Suprapubic skin (tissue), 4 donors: ENCODE measurements at regions not wholly inside any gene's neighbourhood (a gene's known extent, or its start where the extent isn't known, plus 50 kb on each side); places are given as distances from the start of the nearest gene placed in this dataset.

Experiments used
- DNase-seq, 2 donors: peaks; one replicate each; pipeline ENCODE4 v3.0.0-alpha.2; 2019; ENCODE audit warnings: low spot score in 2 of 2
- H3K27ac ChIP-seq: fragments of 200-600 bp; sonication (generic); one replicate; pipeline ENCODE4 v1.5.1; 2019
- H3K27me3 ChIP-seq: fragments of 200-600 bp; sonication (generic); one replicate; pipeline ENCODE4 v1.5.1; 2019
- H3K36me3 ChIP-seq: fragments of 200-600 bp; sonication (generic); one replicate; pipeline ENCODE4 v1.5.1; 2019
- H3K4me1 ChIP-seq: fragments of 200-600 bp; sonication (generic); one replicate; pipeline ENCODE4 v1.5.1; 2019
- H3K4me3 ChIP-seq: fragments of 200-600 bp; sonication (generic); one replicate; pipeline ENCODE4 v1.5.1; 2019; ENCODE audit warnings: mild to moderate bottlenecking
- H3K9me3 ChIP-seq: fragments of 200-600 bp; sonication (generic); one replicate; pipeline ENCODE4 v1.5.1; 2019
- EP300 ChIP-seq: sonication (generic); formaldehyde crosslinking; IDR thresholded peaks from one replicate; pipeline ENCODE4 v1.6.1; 2017; ENCODE audit warnings: antibody characterized with exemption
- POLR2A ChIP-seq, 2 donors: fragments of 450-650 bp; IDR thresholded peaks; one replicate each; pipeline ENCODE4 v1.6.1; 2017; ENCODE audit warnings: antibody characterized with exemption in 2 of 2, mild to moderate bottlenecking in 2 of 2, moderate library complexity in 2 of 2
- POLR2AphosphoS5 ChIP-seq, 3 donors: sonication (generic); formaldehyde crosslinking; IDR thresholded peaks; one replicate each; pipeline ENCODE4 v1.6.1; 2017; ENCODE audit warnings: antibody characterized with exemption in 3 of 3
- WGBS: methylation state at CpG from one replicate; pipeline ENCODE4 v1.1.5; 2018; 5-methylcytosine and 5-hydroxymethylcytosine counted together
- TF ChIP-seq, protein P1 (sequence below), 2 donors: fragments of 200-600 bp in 1 of 2; fragments of 450-650 bp in 1 of 2; sonication (generic) in 1 of 2; IDR thresholded peaks; one replicate each; pipeline ENCODE4 v1.5.1; 2016 to 2019; ENCODE audit warnings: antibody characterized with exemption in 2 of 2, mild to moderate bottlenecking in 1 of 2, moderate library complexity in 1 of 2

- TF ChIP-seq, protein P1, sequence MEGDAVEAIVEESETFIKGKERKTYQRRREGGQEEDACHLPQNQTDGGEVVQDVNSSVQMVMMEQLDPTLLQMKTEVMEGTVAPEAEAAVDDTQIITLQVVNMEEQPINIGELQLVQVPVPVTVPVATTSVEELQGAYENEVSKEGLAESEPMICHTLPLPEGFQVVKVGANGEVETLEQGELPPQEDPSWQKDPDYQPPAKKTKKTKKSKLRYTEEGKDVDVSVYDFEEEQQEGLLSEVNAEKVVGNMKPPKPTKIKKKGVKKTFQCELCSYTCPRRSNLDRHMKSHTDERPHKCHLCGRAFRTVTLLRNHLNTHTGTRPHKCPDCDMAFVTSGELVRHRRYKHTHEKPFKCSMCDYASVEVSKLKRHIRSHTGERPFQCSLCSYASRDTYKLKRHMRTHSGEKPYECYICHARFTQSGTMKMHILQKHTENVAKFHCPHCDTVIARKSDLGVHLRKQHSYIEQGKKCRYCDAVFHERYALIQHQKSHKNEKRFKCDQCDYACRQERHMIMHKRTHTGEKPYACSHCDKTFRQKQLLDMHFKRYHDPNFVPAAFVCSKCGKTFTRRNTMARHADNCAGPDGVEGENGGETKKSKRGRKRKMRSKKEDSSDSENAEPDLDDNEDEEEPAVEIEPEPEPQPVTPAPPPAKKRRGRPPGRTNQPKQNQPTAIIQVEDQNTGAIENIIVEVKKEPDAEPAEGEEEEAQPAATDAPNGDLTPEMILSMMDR (IDR thresholded peaks at IDR 0.05) = no peak
- TF ChIP-seq POLR2A (IDR thresholded peaks at IDR 0.05) = no peak
- no peak for TF ChIP-seq POLR2AphosphoS5 (IDR thresholded peaks at IDR 0.05)
- TF ChIP-seq EP300 = no peak
- DNase-seq = no peak
- no peak overlapping the region for H3K4me3 ChIP-seq
- no peak overlapping the region for H3K27ac ChIP-seq
- no peaks in the 10 kb centered on the region for H3K36me3 ChIP-seq
- no peaks in the 10 kb centered on the region for H3K9me3 ChIP-seq
- 79% methylated on average over 3 of the region's 3 CpGs for WGBS
- H3K27me3 ChIP-seq = no peaks in the 10 kb centered on the region
- no peaks in the 10 kb centered on the region for H3K4me1 ChIP-seq
Measured at GRCh38 chr2:129775952-129776653, 203.4 kb upstream of the RAB6C start.

DNA sequence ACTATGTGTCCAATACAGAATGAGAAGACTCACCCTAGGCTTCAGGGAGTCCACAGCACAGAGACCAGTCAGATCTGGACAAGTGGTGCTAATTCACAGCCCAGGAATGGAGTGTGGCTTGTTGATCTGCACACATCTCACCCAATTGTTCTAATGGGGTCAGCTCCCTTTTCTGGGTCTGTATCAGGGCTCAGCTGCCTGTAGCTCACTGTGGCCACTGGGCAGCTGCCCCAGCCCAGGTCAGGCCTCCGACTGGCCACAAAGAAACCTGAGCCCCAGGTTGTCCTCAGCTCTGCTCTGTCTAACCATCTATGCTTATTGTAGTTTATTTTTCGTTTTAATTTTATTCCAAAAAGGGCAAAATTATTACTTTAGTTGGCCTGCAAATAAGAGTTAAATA, 202.3 kb upstream of the RAB6C start:
- no peak overlapping the region for H3K4me3 ChIP-seq
- H3K9me3 ChIP-seq = no peaks in the 10 kb centered on the region
- peaks cover 6% of the 10 kb centered on the region for H3K27me3 ChIP-seq
- DNase-seq = no peak
- H3K4me1 ChIP-seq = no peaks in the 10 kb centered on the region
- H3K36me3 ChIP-seq = no peaks in the 10 kb centered on the region
- no peak overlapping the region for H3K27ac ChIP-seq
- TF ChIP-seq EP300 (no peak), POLR2AphosphoS5 (IDR thresholded peaks at IDR 0.05) (no peak), POLR2A (IDR thresholded peaks at IDR 0.05) (no peak)
- TF ChIP-seq, protein P1 (IDR thresholded peaks at IDR 0.05) = no peak
- 87% methylated on average over 2 of the region's 2 CpGs for WGBS

GRCh38 chr2:129777762-129778583, 201.5 kb upstream of the RAB6C start:
- no peak overlapping the region for H3K27ac ChIP-seq
- no peaks in the 10 kb centered on the region for H3K36me3 ChIP-seq
- H3K4me1 ChIP-seq = no peaks in the 10 kb centered on the region
- H3K4me3 ChIP-seq = no peak overlapping the region
- peak in 1 of 2 donors; percentile 60 for DNase-seq
- TF ChIP-seq POLR2A (IDR thresholded peaks at IDR 0.05) (no peak), POLR2AphosphoS5 (IDR thresholded peaks at IDR 0.05) (no peak), EP300 (no peak)
- TF ChIP-seq, protein P1 (IDR thresholded peaks at IDR 0.05) = no peak
- 71% methylated on average over 9 of the region's 9 CpGs for WGBS
- H3K9me3 ChIP-seq = no peaks in the 10 kb centered on the region
- peaks cover 6% of the 10 kb centered on the region for H3K27me3 ChIP-seq

DNA sequence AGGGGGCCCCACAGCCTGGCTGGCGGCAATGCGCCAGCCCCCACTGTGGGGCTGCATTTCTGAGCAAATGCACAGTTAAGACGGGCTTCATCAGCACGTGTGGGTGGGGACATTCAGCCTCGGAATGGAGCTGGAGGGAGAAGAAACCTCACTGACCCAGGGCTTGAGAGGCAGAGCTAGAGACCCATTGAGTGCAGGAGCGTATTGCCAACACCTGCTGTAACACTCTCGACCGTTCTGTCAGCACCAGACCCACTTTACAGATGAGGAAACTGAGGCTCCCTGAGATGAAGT, 200.9 kb upstream of the RAB6C start:
- no peak overlapping the region for H3K27ac ChIP-seq
- H3K27me3 ChIP-seq = peaks cover 6% of the 10 kb centered on the region
- no peaks in the 10 kb centered on the region for H3K36me3 ChIP-seq
- peak in 1 of 2 donors; percentile 55 for DNase-seq
- no peak overlapping the region for H3K4me3 ChIP-seq
- no peaks in the 10 kb centered on the region for H3K4me1 ChIP-seq
- TF ChIP-seq POLR2AphosphoS5 (IDR thresholded peaks at IDR 0.05) = no peak
- TF ChIP-seq POLR2A (IDR thresholded peaks at IDR 0.05) = no peak
- TF ChIP-seq, protein P1 (IDR thresholded peaks at IDR 0.05) = no peak
- no peak for TF ChIP-seq EP300
- WGBS = 69% methylated on average over 7 of the region's 8 CpGs
- no peaks in the 10 kb centered on the region for H3K9me3 ChIP-seq

DNA sequence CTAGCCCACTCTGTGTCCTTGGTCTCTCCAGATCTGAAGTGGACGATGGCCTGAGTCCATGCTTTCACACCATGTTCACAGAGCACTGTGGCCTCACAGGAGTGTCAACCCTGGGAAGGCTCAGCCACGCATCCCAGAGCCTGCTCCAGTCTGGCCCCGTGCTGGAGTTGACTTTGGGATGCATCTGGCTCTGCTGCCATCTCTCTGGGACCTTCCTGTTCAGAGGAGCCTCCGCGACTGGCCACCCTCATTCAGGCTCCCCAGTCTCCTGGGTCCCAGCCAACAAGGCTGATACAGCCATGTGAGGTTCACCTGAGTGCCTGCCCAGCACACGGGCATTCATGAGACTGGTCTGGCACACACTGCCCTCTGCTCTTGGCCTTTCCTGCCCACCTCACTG, 199.7 kb upstream of the RAB6C start:
- DNase-seq = peak in 1 of 2 donors; percentile 66
- WGBS = 100% methylated on average over 4 of the region's 6 CpGs
- TF ChIP-seq POLR2AphosphoS5 (IDR thresholded peaks at IDR 0.05) (no peak), POLR2A (IDR thresholded peaks at IDR 0.05) (no peak), EP300 (no peak)
- TF ChIP-seq, protein P1 (IDR thresholded peaks at IDR 0.05) = no peak

More for the DNA sequence above, 199.7 kb upstream of the RAB6C start:
- Histone ChIP-seq H3K9me3 (no peaks in the 10 kb centered on the region), H3K4me3 (no peak overlapping the region), H3K36me3 (no peaks in the 10 kb centered on the region), H3K27ac (no peak overlapping the region), H3K4me1 (no peaks in the 10 kb centered on the region), H3K27me3 (peaks cover 6% of the 10 kb centered on the region)
